VCaP (cell line): ENCODE measurements at regions not wholly inside any gene's neighbourhood (a gene's known extent, or its start where the extent isn't known, plus 50 kb on each side); places are given as distances from the start of the nearest gene placed in this dataset.

ENCODE experiments used
- H3K27ac ChIP-seq: fragments of 450-650 bp; 2 replicates; pipeline ENCODE4 v1.5.1; 2017
- CTCF ChIP-seq: fragments of 450-650 bp; conservative IDR thresholded peaks from 2 replicates; pipeline ENCODE4 v1.5.1; 2017; ENCODE audit warnings: mild to moderate bottlenecking, moderate library complexity

GRCh38 chr7:145276118-145276517, 440.3 kb upstream of the TPK1 start:
- no peak for TF ChIP-seq CTCF
- H3K27ac ChIP-seq: no peak overlapping the region

- TF ChIP-seq CTCF: no peak
- H3K27ac ChIP-seq: no peak overlapping the region
Measured at GRCh38 chr7:145269418-145270161, 433.7 kb upstream of the TPK1 start.

DNA sequence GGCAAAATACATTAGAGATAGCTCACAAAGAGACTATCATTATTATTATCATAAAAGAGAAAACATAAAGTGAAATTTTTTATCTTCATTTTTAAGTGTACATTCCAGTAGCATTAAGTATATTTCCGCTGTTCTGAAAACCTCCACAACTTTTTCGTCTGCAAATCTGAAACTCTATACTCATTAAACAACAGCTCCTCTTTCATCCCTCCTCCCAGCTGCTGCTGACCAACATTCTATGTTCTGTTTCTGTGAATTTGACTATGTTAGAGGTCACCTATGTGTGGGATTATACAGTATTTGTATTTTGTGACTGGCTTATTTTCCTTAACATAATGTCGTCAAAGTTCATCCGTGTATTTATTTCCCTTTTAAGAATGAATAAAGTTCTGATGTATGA, 429.3 kb upstream of the TPK1 start:
- no peak for TF ChIP-seq CTCF

DNA sequence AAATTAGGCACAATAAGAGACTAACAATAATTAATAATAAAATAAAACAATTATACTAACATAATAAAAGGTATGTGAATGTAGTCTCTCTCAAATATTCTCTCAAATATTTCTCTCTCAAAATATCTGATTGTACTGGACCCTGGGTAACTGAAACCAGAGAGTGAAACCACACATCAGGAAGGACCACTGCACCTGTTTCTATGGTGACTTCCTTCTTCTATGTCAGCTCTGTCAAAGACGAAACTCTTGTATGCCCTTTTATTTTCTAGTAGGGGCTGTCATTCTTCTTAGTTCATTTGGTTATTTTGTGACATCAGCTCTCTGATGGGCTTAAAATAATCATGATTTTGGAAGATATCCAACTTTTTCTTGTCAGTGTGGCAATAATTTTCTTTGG, 428.0 kb upstream of the TPK1 start:
- TF ChIP-seq CTCF: no peak

More for the DNA sequence above, 429.3 kb upstream of the TPK1 start:
- no peak overlapping the region for H3K27ac ChIP-seq

GRCh38 chr7:145252031-145252430, 416.2 kb upstream of the TPK1 start:
- H3K27ac ChIP-seq: no peak overlapping the region
- no peak for TF ChIP-seq CTCF

More for the DNA sequence above, 428.0 kb upstream of the TPK1 start:
- H3K27ac ChIP-seq: no peak overlapping the region

DNA sequence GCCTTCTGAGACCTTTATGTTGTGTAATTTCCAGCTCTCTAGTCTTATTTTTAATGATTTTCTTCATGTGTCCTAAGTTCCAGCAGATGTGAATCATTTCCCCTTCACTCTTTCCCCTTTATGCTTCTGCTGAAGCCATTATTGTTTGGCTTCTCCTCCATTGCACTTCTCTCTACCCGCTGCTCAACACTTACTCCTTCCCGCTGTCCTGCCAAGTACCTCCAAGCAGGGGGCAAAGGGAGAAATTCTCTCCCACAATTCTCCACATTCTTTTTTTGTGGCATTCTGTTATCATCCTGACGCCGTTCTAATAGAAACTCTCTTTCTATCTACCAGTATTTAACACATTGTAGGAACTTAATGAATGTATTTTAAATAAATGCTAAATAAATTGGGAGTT, 388.9 kb upstream of the TPK1 start:
- no peak overlapping the region for H3K27ac ChIP-seq
- TF ChIP-seq CTCF: no peak

DNA sequence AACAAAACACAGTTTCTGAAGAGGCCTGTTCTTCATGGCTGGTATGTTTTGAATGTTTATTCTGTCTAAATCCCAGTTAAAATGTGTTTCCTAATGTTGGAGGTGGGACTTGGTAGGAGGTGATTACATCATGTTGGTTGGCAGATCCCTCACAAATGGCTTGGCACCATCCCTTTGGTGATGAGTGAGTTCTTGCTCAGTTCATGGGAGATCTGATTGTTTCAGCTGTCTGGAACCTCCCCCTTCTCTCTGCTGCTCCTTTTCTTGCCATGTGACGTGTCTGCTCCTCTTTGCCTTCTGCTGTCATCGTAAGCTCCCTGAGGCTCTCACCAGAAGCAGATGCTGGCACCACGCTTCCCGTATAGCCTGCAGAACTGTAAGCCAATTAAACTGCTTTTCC, 383.6 kb upstream of the TPK1 start:
- TF ChIP-seq CTCF: no peak
- no peak overlapping the region for H3K27ac ChIP-seq
